ENCODE measurements at regions not wholly inside any gene's neighbourhood (a gene's known extent, or its start where the extent isn't known, plus 50 kb on each side); places are given as distances from the start of the nearest gene placed in this dataset.

DNA sequence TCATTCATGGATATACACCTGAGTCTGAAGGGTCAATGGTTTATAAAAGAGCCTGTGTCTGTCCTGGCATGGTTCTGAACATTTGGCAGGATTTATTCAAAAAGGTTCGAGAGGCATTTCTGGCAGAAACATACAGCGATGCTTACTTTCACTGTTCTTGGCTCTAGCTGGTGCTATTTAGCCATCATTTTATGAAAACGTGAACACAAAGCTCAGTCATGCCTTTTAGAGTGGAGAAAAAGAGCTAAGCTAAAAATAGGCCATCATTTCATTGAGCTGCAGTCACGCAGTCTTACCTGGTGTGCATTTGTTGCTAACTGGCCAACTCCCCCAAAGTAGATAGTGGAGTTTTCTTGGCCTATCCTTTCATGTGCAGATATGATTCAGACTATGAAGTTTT lies 1209.5 kb downstream of the SLC16A7 start:
- POLR2A ChIA-PET, result no interaction called here
- TF ChIP-seq FOXM1 (IDR thresholded peaks at IDR 0.05; ENCODE audit: borderline replicate concordance) (no peak), ZNF384 (IDR thresholded peaks at IDR 0.05) (no peak), HDGF (IDR thresholded peaks at IDR 0.05; ENCODE audit: borderline replicate concordance) (no peak), SUZ12 (IDR thresholded peaks at IDR 0.05) (no peak), BHLHE40 (IDR thresholded peaks at IDR 0.05; ENCODE audit: borderline replicate concordance) (no peak), ARNT (IDR thresholded peaks at IDR 0.05) (no peak)
- CTCF ChIA-PET, result no interaction called here
- DNase-seq (ENCODE audit: extremely low spot score), result no peak

DNA sequence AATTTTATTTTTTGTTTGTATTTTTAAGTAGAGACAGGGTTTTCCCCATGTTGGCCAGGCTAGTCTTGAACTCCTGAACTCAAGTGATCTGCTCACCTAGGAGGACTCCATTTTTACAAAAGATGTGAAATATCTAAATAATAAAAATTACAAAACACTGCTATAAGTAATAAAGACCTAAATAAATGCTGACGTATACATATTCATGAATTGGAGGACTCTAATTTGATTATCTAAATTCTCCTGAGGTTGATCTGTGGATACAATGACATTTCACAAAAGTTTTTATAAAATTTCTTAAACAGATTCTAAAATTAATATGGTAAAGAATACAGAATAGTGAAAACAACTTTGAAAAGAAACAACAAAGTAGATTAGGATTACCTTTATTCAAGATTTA lies 1224.0 kb downstream of the SLC16A7 start:
- ChIA-PET POLR2A (no interaction called here), CTCF (no interaction called here)
- TF ChIP-seq, protein P1, sequence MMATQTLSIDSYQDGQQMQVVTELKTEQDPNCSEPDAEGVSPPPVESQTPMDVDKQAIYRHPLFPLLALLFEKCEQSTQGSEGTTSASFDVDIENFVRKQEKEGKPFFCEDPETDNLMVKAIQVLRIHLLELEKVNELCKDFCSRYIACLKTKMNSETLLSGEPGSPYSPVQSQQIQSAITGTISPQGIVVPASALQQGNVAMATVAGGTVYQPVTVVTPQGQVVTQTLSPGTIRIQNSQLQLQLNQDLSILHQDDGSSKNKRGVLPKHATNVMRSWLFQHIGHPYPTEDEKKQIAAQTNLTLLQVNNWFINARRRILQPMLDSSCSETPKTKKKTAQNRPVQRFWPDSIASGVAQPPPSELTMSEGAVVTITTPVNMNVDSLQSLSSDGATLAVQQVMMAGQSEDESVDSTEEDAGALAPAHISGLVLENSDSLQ (IDR thresholded peaks at IDR 0.05), result no peak
- no peak for TF ChIP-seq SP1 (IDR thresholded peaks at IDR 0.05)
- DNase-seq (ENCODE audit: extremely low spot score), result no peak

DNA sequence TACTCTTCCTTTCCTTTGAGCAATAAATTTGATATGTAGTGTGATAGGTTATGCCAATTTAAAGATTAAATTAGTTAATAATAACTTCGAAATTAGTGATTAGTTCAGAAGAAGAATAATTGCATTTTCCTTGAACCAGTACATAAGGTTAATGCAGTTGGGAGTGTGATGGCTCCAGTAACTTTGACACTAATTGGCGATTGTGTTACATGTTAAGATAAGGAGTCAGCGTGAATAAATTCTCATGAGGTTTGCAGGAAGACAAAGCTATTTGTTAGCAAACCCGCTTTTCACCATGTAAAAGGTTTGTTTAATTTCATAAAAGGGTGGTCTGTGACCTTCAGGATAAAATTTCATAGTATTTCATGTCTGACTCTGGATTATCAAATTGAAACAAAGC lies 1226.8 kb downstream of the SLC16A7 start:
- POLR2A ChIA-PET, result no interaction called here
- no peak for TF ChIP-seq HDGF (IDR thresholded peaks at IDR 0.05; ENCODE audit: borderline replicate concordance)
- DNase-seq (ENCODE audit: extremely low spot score), result no peak
- CTCF ChIA-PET, result no interaction called here

DNA sequence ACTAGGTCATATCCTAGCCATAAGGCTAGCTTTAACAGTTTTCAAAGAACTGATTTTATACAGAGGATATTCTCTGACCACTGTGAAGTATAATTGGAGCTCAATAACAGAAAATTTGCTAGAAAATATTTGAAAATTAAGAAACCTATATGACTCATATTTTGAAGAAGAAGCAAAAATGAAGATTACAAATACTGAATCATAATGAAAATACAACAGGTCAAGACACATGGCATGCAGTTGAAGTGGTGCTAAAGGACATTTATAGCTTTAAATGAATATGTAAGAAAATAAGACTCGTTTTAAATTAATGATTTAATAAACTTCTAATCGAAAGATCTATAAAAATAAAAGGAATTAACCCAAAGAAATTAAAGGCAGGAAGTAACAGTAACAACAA lies 1234.6 kb downstream of the SLC16A7 start:
- ChIA-PET POLR2A (no interaction called here), CTCF (no interaction called here)
- TF ChIP-seq, protein P1 (IDR thresholded peaks at IDR 0.05), result no peak
- no peak for TF ChIP-seq LEF1 (IDR thresholded peaks at IDR 0.05; ENCODE audit: borderline replicate concordance)
- no peak for DNase-seq (ENCODE audit: extremely low spot score)

DNA sequence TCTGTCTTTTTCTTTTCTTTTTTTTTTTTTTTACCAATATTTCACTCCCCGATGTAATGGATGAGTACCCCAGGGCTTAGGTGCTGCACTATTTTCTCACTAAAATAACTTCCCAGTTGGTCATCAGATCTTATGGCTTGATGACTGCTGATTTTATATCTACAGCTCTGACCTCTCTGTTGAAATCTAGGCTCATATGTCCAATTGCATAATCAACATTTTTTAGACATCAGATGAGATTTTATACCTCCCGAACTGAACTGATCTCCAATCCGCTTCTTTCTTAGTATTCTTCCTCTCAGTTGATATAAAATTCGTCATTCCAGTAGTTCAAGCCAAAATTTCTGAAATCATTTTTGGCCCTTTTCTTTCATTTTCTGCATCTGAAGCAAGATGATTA lies 1236.5 kb downstream of the SLC16A7 start:
- ChIA-PET POLR2A (no interaction called here), CTCF (no interaction called here)
- TF ChIP-seq, protein P1 (IDR thresholded peaks at IDR 0.05), result no peak
- TF ChIP-seq ZNF384 (IDR thresholded peaks at IDR 0.05), result no peak
- no peak for TF ChIP-seq FOXK2 (IDR thresholded peaks at IDR 0.05)
- no peak for TF ChIP-seq FOXM1 (IDR thresholded peaks at IDR 0.05; ENCODE audit: borderline replicate concordance)
- no peak for TF ChIP-seq HDGF (IDR thresholded peaks at IDR 0.05; ENCODE audit: borderline replicate concordance)
- no peak for TF ChIP-seq L3MBTL2 (conservative IDR thresholded peaks at IDR 0.05)
- no peak for TF ChIP-seq BHLHE40 (IDR thresholded peaks at IDR 0.05; ENCODE audit: borderline replicate concordance)
- TF ChIP-seq SUZ12 (IDR thresholded peaks at IDR 0.05), result no peak
- no peak for TF ChIP-seq CTBP1 (IDR thresholded peaks at IDR 0.05; ENCODE audit: borderline replicate concordance)
- no peak for TF ChIP-seq FOXA1 (IDR thresholded peaks at IDR 0.05)
- TF ChIP-seq NFRKB (IDR thresholded peaks at IDR 0.05), result no peak
- no peak for TF ChIP-seq SP1 (IDR thresholded peaks at IDR 0.05)
- TF ChIP-seq ELF4 (IDR thresholded peaks at IDR 0.05), result no peak
- no peak for TF ChIP-seq ARNT (IDR thresholded peaks at IDR 0.05)
- no peak for TF ChIP-seq LEF1 (IDR thresholded peaks at IDR 0.05; ENCODE audit: borderline replicate concordance)
- no peak for TF ChIP-seq TARDBP (IDR thresholded peaks at IDR 0.05)
- DNase-seq (ENCODE audit: extremely low spot score), result no peak

DNA sequence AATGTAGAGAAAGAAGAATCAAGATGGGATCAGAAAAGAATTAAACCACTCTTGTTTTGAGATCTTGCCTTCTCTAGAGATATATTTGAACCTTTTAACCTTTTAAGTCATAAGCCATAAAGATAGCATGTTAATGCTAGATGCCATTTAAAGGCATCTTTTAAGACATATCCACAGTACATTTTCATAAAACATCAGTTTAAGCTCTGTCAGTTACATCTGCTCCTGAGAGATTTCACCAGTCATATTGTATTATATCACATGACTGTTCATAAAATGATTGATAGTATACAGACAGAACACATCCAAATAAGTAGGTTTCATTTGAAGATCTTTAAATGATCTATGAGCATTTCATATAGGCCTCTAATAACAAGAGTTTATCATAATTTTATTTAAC lies 1238.5 kb downstream of the SLC16A7 start:
- TF ChIP-seq SP1 (IDR thresholded peaks at IDR 0.05), result no peak
- TF ChIP-seq BHLHE40 (IDR thresholded peaks at IDR 0.05; ENCODE audit: borderline replicate concordance), result no peak
- TF ChIP-seq ZNF384 (IDR thresholded peaks at IDR 0.05), result no peak
- TF ChIP-seq L3MBTL2 (conservative IDR thresholded peaks at IDR 0.05), result no peak
- TF ChIP-seq FOXA1 (IDR thresholded peaks at IDR 0.05), result no peak
- TF ChIP-seq, protein P1 (IDR thresholded peaks at IDR 0.05), result no peak
- no peak for TF ChIP-seq FOXK2 (IDR thresholded peaks at IDR 0.05)
- no peak for TF ChIP-seq SUZ12 (IDR thresholded peaks at IDR 0.05)
- no peak for TF ChIP-seq TARDBP (IDR thresholded peaks at IDR 0.05)
- TF ChIP-seq NFRKB (IDR thresholded peaks at IDR 0.05), result no peak
- TF ChIP-seq ELF4 (IDR thresholded peaks at IDR 0.05), result no peak
- TF ChIP-seq FOXM1 (IDR thresholded peaks at IDR 0.05; ENCODE audit: borderline replicate concordance), result no peak
- TF ChIP-seq ARNT (IDR thresholded peaks at IDR 0.05), result no peak
- no peak for TF ChIP-seq HDGF (IDR thresholded peaks at IDR 0.05; ENCODE audit: borderline replicate concordance)
- TF ChIP-seq CTBP1 (IDR thresholded peaks at IDR 0.05; ENCODE audit: borderline replicate concordance), result no peak
- TF ChIP-seq LEF1 (IDR thresholded peaks at IDR 0.05; ENCODE audit: borderline replicate concordance), result no peak
- ChIA-PET POLR2A (no interaction called here), CTCF (no interaction called here)
- no peak for DNase-seq (ENCODE audit: extremely low spot score)

DNA sequence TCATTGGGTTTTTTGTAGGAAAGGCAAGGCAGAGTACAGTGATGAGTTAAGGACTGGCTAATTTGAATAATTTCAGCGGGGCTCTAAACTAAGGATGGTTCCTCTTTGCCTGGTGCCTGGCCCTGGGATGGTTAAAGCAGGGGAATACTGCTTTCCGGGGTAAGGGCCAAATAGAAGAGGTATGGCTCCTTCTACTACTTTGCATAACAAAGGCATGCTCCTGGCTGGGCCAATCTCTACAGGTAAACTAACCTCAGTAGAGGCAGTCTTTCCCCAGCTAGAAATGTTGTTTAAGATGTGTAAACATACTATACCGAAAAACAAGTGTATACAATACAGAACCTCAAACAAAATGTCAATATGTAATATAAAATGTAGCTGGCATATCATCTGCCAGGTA lies 1239.0 kb downstream of the SLC16A7 start:
- ChIA-PET CTCF (no interaction called here), POLR2A (no interaction called here)
- TF ChIP-seq L3MBTL2 (conservative IDR thresholded peaks at IDR 0.05), result no peak
- TF ChIP-seq NFRKB (IDR thresholded peaks at IDR 0.05), result no peak
- no peak for TF ChIP-seq FOXA1 (IDR thresholded peaks at IDR 0.05)
- TF ChIP-seq CTBP1 (IDR thresholded peaks at IDR 0.05; ENCODE audit: borderline replicate concordance), result no peak
- no peak for TF ChIP-seq SP1 (IDR thresholded peaks at IDR 0.05)
- TF ChIP-seq, protein P1 (IDR thresholded peaks at IDR 0.05), result no peak
- TF ChIP-seq ELF4 (IDR thresholded peaks at IDR 0.05), result no peak
- no peak for TF ChIP-seq FOXM1 (IDR thresholded peaks at IDR 0.05; ENCODE audit: borderline replicate concordance)
- DNase-seq (ENCODE audit: extremely low spot score), result no peak

Data from HEK293T (cell line).